ENCODE measurements at regions not wholly inside any gene's neighbourhood (a gene's known extent, or its start where the extent isn't known, plus 50 kb on each side); places are given as distances from the start of the nearest gene placed in this dataset.
"Not testable (repeated sequence)": the region's sequence is repeated elsewhere in the genome, so short reads cannot be mapped to it uniquely, and the experiment has no call there.

DNA sequence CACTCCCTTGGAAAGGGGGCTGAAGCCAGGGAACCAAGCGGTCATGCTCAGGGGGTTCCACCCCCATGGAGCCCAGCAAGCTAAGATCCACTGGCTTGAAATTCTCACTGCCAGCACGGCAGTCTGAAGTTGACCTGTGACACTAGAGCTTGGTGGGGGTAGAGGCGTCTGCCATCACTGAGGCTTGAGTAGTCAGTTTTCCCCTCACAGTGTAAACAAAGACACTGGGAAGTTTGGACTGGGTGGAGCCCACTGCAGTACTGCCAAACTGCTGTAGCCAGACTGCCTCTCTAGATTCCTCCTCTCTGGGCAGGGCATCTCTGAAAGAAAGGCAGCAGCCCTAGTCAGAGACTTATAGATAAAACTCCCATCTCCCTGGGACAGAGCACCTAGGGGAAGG, 215.6 kb upstream of the USP24 start:
- H3K4me1 ChIP-seq (replicated peaks) = peaks cover 48% of the 10 kb centered on the region
- H3K4me3 ChIP-seq; H3K36me3 ChIP-seq; H3K9me3 ChIP-seq (replicated peaks); H3K27me3 ChIP-seq (replicated peaks): not testable (repeated sequence)
- DNase-seq (ENCODE audit: low read depth in 1 of 2, low spot score in 2 of 2) = peak in 1 of 2 experiments; percentile 38
- H3K27ac ChIP-seq = peak overlapping the region; percentile 94

- H3K9me3 ChIP-seq (replicated peaks); H3K4me3 ChIP-seq; DNase-seq (ENCODE audit: low read depth in 1 of 2, low spot score in 2 of 2); H3K27me3 ChIP-seq (replicated peaks); H3K36me3 ChIP-seq: not testable (repeated sequence)
- Histone ChIP-seq H3K4me1 (replicated peaks) (peaks cover 48% of the 10 kb centered on the region), H3K27ac (peak overlapping the region; percentile 94)
Observed at GRCh38 chr1:55430206-55430605, 215.0 kb upstream of the USP24 start.

- peak; percentile 99 for DNase-seq (ENCODE audit: low read depth in 1 of 2, low spot score in 2 of 2)
- Histone ChIP-seq H3K4me1 (replicated peaks) (peaks cover 48% of the 10 kb centered on the region), H3K36me3 (no peaks in the 10 kb centered on the region), H3K27me3 (replicated peaks) (no peaks in the 10 kb centered on the region), H3K27ac (peak overlapping the region; percentile 94), H3K4me3 (no peak overlapping the region), H3K9me3 (replicated peaks) (no peaks in the 10 kb centered on the region)
Observed at GRCh38 chr1:55428944-55429931, 214.1 kb upstream of the USP24 start.

- H3K4me1 ChIP-seq (replicated peaks) = peaks cover 48% of the 10 kb centered on the region
- DNase-seq (ENCODE audit: low read depth in 1 of 2, low spot score in 2 of 2) = no peak
Observed at GRCh38 chr1:55428231-55428630, 213.1 kb upstream of the USP24 start.

GRCh38 chr1:55427606-55428005, 212.4 kb upstream of the USP24 start:
- peaks cover 48% of the 10 kb centered on the region for H3K4me1 ChIP-seq (replicated peaks)
- H3K27ac ChIP-seq = peak overlapping the region; percentile 92
- no peaks in the 10 kb centered on the region for H3K36me3 ChIP-seq
- peak in 1 of 2 experiments; percentile 25 for DNase-seq (ENCODE audit: low read depth in 1 of 2, low spot score in 2 of 2)
- no peak overlapping the region for H3K4me3 ChIP-seq
- no peaks in the 10 kb centered on the region for H3K27me3 ChIP-seq (replicated peaks)
- no peaks in the 10 kb centered on the region; the same call in 1 of the 2 replicates for H3K9me3 ChIP-seq (replicated peaks)

More at GRCh38 chr1:55428231-55428630, 213.1 kb upstream of the USP24 start:
- Histone ChIP-seq H3K4me3 (no peak overlapping the region), H3K9me3 (replicated peaks) (no peaks in the 10 kb centered on the region), H3K27me3 (replicated peaks) (no peaks in the 10 kb centered on the region), H3K36me3 (no peaks in the 10 kb centered on the region), H3K27ac (peak overlapping the region; percentile 92)

- H3K4me3 ChIP-seq = no peak overlapping the region
- H3K36me3 ChIP-seq = no peaks in the 10 kb centered on the region
- H3K4me1 ChIP-seq (replicated peaks) = peaks cover 48% of the 10 kb centered on the region
- no peaks in the 10 kb centered on the region; the same call in 1 of the 2 replicates for H3K9me3 ChIP-seq (replicated peaks)
- DNase-seq (ENCODE audit: low read depth in 1 of 2, low spot score in 2 of 2) = no peak
- H3K27me3 ChIP-seq (replicated peaks) = no peaks in the 10 kb centered on the region
- no peak overlapping the region for H3K27ac ChIP-seq
Observed at GRCh38 chr1:55426619-55427018, 211.5 kb upstream of the USP24 start.

GRCh38 chr1:55426156-55426555, 211.0 kb upstream of the USP24 start:
- no peak overlapping the region for H3K4me3 ChIP-seq
- H3K9me3 ChIP-seq (replicated peaks) = no peaks in the 10 kb centered on the region; the same call in 1 of the 2 replicates
- H3K27ac ChIP-seq = no peak overlapping the region
- peaks cover 50% of the 10 kb centered on the region for H3K4me1 ChIP-seq (replicated peaks)
- H3K36me3 ChIP-seq = no peaks in the 10 kb centered on the region
- H3K27me3 ChIP-seq (replicated peaks) = no peaks in the 10 kb centered on the region
- DNase-seq (ENCODE audit: low read depth in 1 of 2, low spot score in 2 of 2) = no peak

- H3K4me3 ChIP-seq = no peak overlapping the region
- H3K4me1 ChIP-seq (replicated peaks) = peaks cover 46% of the 10 kb centered on the region
- H3K36me3 ChIP-seq = no peaks in the 10 kb centered on the region
- no peak overlapping the region for H3K27ac ChIP-seq
- no peaks in the 10 kb centered on the region; the same call in 1 of the 2 replicates for H3K9me3 ChIP-seq (replicated peaks)
- H3K27me3 ChIP-seq (replicated peaks) = no peaks in the 10 kb centered on the region
- DNase-seq (ENCODE audit: low read depth in 1 of 2, low spot score in 2 of 2) = no peak
Observed at GRCh38 chr1:55425310-55425930, 210.3 kb upstream of the USP24 start.

DNA sequence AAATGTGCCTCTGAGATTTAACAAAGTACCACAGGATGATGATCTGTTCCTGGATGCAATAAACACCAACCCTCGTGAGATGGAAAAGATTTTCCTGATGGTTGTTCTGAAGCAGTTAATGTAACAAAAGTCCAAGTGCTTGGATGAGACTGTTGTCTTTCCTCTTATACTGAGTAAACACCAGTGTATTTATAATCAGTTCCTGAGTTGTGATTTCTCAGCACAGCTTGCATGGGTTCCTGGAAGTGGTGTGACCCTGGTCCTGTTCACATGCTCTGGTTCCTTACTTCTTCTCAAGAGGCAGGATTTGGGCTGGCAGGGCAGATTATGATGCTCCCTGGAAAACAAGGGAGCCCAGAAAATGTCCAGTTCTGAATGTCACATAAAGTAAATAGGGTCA, 208.2 kb upstream of the USP24 start:
- no peaks in the 10 kb centered on the region for H3K36me3 ChIP-seq

DNA sequence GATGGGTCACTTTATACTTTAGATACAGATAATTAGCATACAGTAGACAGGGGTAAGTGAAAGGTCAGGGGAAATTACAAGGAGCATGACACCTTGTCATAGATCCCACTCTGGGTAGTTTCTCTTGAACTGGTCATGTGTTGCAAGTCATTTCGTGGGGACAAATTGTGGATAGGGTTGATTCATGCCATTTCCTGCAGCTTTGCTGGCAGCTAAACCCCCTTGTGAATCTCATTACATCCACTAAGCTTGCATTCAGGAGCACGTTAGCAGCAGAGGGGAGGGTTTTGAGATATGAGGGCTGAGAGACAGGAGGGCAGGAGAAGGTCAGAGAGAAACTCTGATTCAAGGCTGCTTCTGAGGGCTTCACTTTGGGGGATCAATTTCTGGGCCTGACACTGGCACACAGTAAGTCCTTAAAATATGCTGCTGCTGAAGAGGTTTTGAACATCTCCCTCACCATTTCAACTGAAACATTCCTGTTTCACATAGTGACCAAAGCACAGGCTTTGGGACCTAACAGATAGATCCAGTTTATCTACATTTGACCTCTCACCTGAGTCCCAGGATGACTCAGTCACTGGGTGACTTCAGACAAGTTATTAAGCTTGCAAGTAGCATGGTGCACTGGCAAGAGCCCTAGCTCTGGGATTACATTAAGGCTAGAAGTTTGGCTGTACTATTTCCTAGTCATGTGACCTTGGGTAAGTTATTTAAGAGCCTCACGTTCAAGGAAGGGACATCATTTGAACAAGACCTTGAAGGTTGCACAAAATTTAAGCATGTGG, 206.0 kb upstream of the USP24 start:
- no peak for DNase-seq (ENCODE audit: low read depth in 1 of 2, low spot score in 2 of 2)
- no peak overlapping the region for H3K4me3 ChIP-seq
- H3K27ac ChIP-seq = no peak overlapping the region
- peaks cover 7% of the 10 kb centered on the region for H3K4me1 ChIP-seq (replicated peaks)
- no peaks in the 10 kb centered on the region for H3K27me3 ChIP-seq (replicated peaks)
- no peaks in the 10 kb centered on the region for H3K36me3 ChIP-seq
- H3K9me3 ChIP-seq (replicated peaks) = no peaks in the 10 kb centered on the region; the same call in 1 of the 2 replicates

More for the DNA sequence above, 208.2 kb upstream of the USP24 start:
- H3K27ac ChIP-seq = no peak overlapping the region
- H3K9me3 ChIP-seq (replicated peaks) = no peaks in the 10 kb centered on the region; the same call in 1 of the 2 replicates
- no peak overlapping the region for H3K4me3 ChIP-seq
- peaks cover 30% of the 10 kb centered on the region for H3K4me1 ChIP-seq (replicated peaks)
- H3K27me3 ChIP-seq (replicated peaks) = no peaks in the 10 kb centered on the region
- no peak for DNase-seq (ENCODE audit: low read depth in 1 of 2, low spot score in 2 of 2)

DNA sequence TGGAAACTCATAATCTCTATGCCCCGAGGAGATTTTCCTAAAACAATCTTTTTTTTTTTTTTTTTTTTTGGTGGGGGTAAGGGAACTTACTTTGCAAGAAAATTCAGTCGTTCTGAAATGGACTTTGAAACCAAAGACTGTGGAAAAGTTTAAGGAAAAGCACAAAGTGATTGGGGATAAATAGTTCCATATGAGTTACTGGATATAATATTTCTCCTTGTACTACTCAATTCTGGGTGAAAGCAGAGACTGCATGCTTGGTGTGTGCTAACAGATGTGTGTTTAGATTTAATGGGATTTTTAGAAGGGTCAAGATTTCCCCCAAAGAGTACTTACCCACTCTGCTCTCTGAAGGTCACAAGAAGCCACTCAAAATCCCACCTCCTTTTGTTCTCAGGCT, 204.9 kb upstream of the USP24 start:
- Histone ChIP-seq H3K27ac (no peak overlapping the region), H3K4me3 (no peak overlapping the region), H3K36me3 (no peaks in the 10 kb centered on the region), H3K9me3 (replicated peaks) (peaks cover 4% of the 10 kb centered on the region; the same call in 1 of the 2 replicates), H3K4me1 (replicated peaks) (peaks cover 7% of the 10 kb centered on the region; the same call in 1 of the 2 replicates), H3K27me3 (replicated peaks) (no peaks in the 10 kb centered on the region)
- DNase-seq (ENCODE audit: low read depth in 1 of 2, low spot score in 2 of 2) = no peak

DNA sequence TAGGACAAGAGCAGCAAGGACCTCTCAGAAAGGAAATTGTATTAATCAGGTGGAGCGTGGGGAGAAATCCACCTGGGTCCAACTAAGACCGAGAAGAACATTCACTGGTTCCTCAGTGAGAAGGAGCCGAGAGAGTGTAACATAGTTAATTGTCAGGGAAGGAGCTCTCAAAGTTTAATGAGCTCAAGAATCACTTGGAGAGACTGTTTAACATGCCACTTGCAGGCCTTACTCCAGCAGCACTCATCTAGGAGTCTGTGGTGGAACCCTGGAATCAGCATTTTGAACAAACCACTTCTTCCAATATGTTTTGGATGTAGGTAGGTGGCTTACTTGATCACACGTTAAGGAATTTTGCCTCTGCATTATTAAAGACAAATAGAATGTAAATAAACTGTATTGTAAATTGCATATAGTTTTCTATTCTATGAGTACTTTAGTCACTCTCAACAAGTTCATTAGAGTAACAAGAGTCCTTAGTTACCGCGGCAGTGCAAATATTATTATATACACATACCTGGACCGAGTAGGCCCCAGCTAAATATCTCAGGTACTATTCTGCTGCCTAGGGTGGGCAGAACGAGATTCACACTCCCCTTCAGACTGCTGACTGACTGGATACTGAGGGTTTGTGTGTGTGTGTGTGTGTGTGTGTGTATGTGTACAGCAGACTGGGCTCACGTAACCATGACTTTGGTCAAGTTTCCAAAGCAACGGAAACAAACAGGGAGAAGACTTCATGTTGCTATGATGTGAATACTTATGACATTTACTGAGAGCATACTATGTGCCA, 203.2 kb upstream of the USP24 start:
- H3K9me3 ChIP-seq (replicated peaks) = peaks cover 4% of the 10 kb centered on the region; the same call in 1 of the 2 replicates
- H3K36me3 ChIP-seq = no peaks in the 10 kb centered on the region
- H3K4me3 ChIP-seq = no peak overlapping the region
- no peak for DNase-seq (ENCODE audit: low read depth in 1 of 2, low spot score in 2 of 2)
- no peaks in the 10 kb centered on the region for H3K27me3 ChIP-seq (replicated peaks)
- peaks cover 7% of the 10 kb centered on the region; the same call in 1 of the 2 replicates for H3K4me1 ChIP-seq (replicated peaks)
- no peak overlapping the region for H3K27ac ChIP-seq

Data from SJSA1 (cell line).